Liver (tissue), 8 donors: ENCODE measurements at regions not wholly inside any gene's neighbourhood (a gene's known extent, or its start where the extent isn't known, plus 50 kb on each side); places are given as distances from the start of the nearest gene placed in this dataset.

ENCODE experiments used
- DNase-seq: peaks from one replicate; pipeline ENCODE4 v3.0.0-alpha.2; 2017; ENCODE audit warnings: low spot score
- H3K27ac ChIP-seq, 2 donors: one replicate each; pipeline ENCODE4 v1.7.0; 2013; ENCODE audit warnings: inconsistent platforms in 2 of 2, low read length in 2 of 2, control low read depth in 1 of 2, low read depth in 1 of 2, mild to moderate bottlenecking in 1 of 2
- H3K27me3 ChIP-seq, 4 donors: one replicate each; pipeline versions ENCODE4 v1.6.1 to v1.7.0; 2013; ENCODE audit warnings: low read length in 3 of 4, inconsistent platforms in 1 of 4, mild to moderate bottlenecking in 1 of 4, moderate library complexity in 1 of 4; ENCODE audit not compliant: control insufficient read depth in 4 of 4, insufficient read depth in 4 of 4
- H3K36me3 ChIP-seq, 4 donors: one replicate each; pipeline versions ENCODE4 v1.6.1 to v1.7.0; 2013; ENCODE audit warnings: low read length in 3 of 4, mild to moderate bottlenecking in 3 of 4, low read depth in 1 of 4, moderate library complexity in 1 of 4; ENCODE audit not compliant: control insufficient read depth in 4 of 4, insufficient read depth in 3 of 4
- H3K4me1 ChIP-seq, 4 donors: one replicate each; pipeline versions ENCODE4 v1.6.1 to v1.7.0; 2013; ENCODE audit warnings: low read length in 3 of 4, mild to moderate bottlenecking in 3 of 4, moderate library complexity in 1 of 4; ENCODE audit not compliant: control insufficient read depth in 4 of 4, insufficient read depth in 4 of 4
- H3K4me3 ChIP-seq, 3 donors: one replicate each; pipeline versions ENCODE4 v1.6.1 to v1.7.0; 2013; ENCODE audit warnings: low read length in 3 of 3, control low read depth in 1 of 3, low read depth in 1 of 3, mild to moderate bottlenecking in 1 of 3
- H3K9ac ChIP-seq, 2 donors: one replicate each; pipeline ENCODE4 v1.7.0; 2013; ENCODE audit warnings: low read length in 2 of 2, mild to moderate bottlenecking in 2 of 2, moderate library complexity in 2 of 2, control low read depth in 1 of 2, low read depth in 1 of 2
- H3K9me3 ChIP-seq, 4 donors: one replicate each; pipeline versions ENCODE4 v1.6.1 to v1.7.0; 2013; ENCODE audit warnings: low read length in 3 of 4; ENCODE audit not compliant: control insufficient read depth in 4 of 4
- CTCF ChIP-seq: fragments of 150-350 bp; IDR thresholded peaks from 2 replicates; pipeline ENCODE4 v1.5.1; 2017; ENCODE audit warnings: improper control_type of control experiment, low read depth, low read length; ENCODE audit not compliant: missing input control
- EGR1 ChIP-seq, 2 donors: IDR thresholded peaks; 2 replicates each; pipeline ENCODE4 v1.6.1; 2016 to 2018; ENCODE audit warnings: antibody characterized with exemption in 2 of 2, low read depth in 2 of 2
- FOXA2 ChIP-seq: IDR thresholded peaks from 2 replicates; pipeline ENCODE4 v1.6.1; 2016; ENCODE audit warnings: antibody characterized with exemption
- HNF4A ChIP-seq, 2 donors: conservative IDR thresholded peaks; 2 replicates each; pipeline ENCODE4 v1.6.1; 2016; ENCODE audit warnings: antibody characterized with exemption in 2 of 2, mild to moderate bottlenecking in 2 of 2
- HNF4G ChIP-seq: IDR thresholded peaks from 2 replicates; pipeline ENCODE4 v1.6.1; 2016; ENCODE audit warnings: antibody characterized with exemption
- JUND ChIP-seq, 2 donors: IDR thresholded peaks; 2 replicates each; pipeline ENCODE4 v1.6.1; 2016; ENCODE audit warnings: antibody characterized with exemption in 2 of 2
- MAX ChIP-seq: IDR thresholded peaks from 2 replicates; pipeline ENCODE4 v1.6.1; 2016; ENCODE audit warnings: antibody characterized with exemption
- NR2F2 ChIP-seq: IDR thresholded peaks from 2 replicates; pipeline ENCODE4 v1.6.1; 2016; ENCODE audit warnings: antibody characterized with exemption
- RAD21 ChIP-seq, 2 donors: IDR thresholded peaks; 2 replicates each; pipeline ENCODE4 v1.6.1; 2016; ENCODE audit warnings: antibody characterized with exemption in 2 of 2, mild to moderate bottlenecking in 2 of 2
- RXRA ChIP-seq, 2 donors: IDR thresholded peaks; 2 replicates each; pipeline ENCODE4 v1.6.1; 2017 to 2018; ENCODE audit warnings: antibody characterized with exemption in 2 of 2, mild to moderate bottlenecking in 1 of 2
- SP1 ChIP-seq: IDR thresholded peaks from 2 replicates; pipeline ENCODE4 v1.6.1; 2018; ENCODE audit warnings: antibody characterized with exemption, mild to moderate bottlenecking
- TAF1 ChIP-seq: conservative IDR thresholded peaks from 2 replicates; pipeline ENCODE4 v1.6.1; 2016; ENCODE audit warnings: antibody characterized with exemption, mild to moderate bottlenecking
- YY1 ChIP-seq: IDR thresholded peaks from 2 replicates; pipeline ENCODE4 v1.6.1; 2016; ENCODE audit warnings: antibody characterized with exemption, mild to moderate bottlenecking
- WGBS: extraction: QIAGEN DNeasy Blood & Tissue Kit; methylation state at CpG from one replicate; pipeline ENCODE4 v1.1.7; 2013; 5-methylcytosine and 5-hydroxymethylcytosine counted together
- TF ChIP-seq, protein P1 (sequence below): IDR thresholded peaks from 2 replicates; pipeline ENCODE4 v1.6.1; 2016; ENCODE audit warnings: antibody characterized with exemption
- TF ChIP-seq, protein P2 (sequence below): IDR thresholded peaks from 2 replicates; pipeline ENCODE4 v1.6.1; 2016; ENCODE audit warnings: antibody characterized with exemption
- donor health status: healthy.
- donor health status: healthy.
- donor health status: healthy.
- donor health status: healthy.
- donor health status: healthy.

GRCh38 chr6:74720923-74721322 is 484.9 kb downstream of the COL12A1 start:
- Histone ChIP-seq H3K27me3 (no peaks in the 10 kb centered on the region), H3K4me3 (no peak overlapping the region), H3K9ac (no peak overlapping the region), H3K36me3 (no peaks in the 10 kb centered on the region), H3K4me1 (no peaks in the 10 kb centered on the region), H3K9me3 (no peaks in the 10 kb centered on the region), H3K27ac (no peak overlapping the region)
- no peak for DNase-seq
- TF ChIP-seq SP1 (no peak), JUND (IDR thresholded peaks at IDR 0.05) (no peak), TAF1 (no peak)
- WGBS, result 88% methylated on average over 1 of the region's 1 CpG

DNA sequence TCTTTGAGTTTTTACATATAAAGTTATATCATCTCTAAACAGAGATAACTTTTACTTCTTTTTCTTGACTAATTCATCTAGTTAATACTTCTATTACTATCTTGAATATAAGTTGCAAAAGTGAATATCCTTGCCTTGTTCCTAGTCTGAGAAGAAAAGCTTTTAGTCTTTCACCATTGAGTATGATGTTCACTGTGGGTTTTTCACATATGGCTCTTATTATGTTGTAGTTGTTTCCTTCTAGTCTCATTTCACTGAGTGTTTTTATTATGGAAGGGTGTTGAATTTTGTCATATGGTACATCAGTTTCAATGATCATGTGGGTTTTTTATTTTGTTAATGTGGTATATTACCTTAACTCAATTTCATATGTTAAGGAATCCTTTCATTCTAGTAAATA is 488.3 kb downstream of the COL12A1 start:
- Histone ChIP-seq H3K27me3 (no peaks in the 10 kb centered on the region), H3K27ac (no peak overlapping the region), H3K9ac (no peak overlapping the region), H3K9me3 (no peaks in the 10 kb centered on the region), H3K4me1 (no peaks in the 10 kb centered on the region), H3K4me3 (no peak overlapping the region), H3K36me3 (no peaks in the 10 kb centered on the region)
- no peak for DNase-seq
- no peak for TF ChIP-seq RAD21 (IDR thresholded peaks at IDR 0.05)
- TF ChIP-seq, protein P1, sequence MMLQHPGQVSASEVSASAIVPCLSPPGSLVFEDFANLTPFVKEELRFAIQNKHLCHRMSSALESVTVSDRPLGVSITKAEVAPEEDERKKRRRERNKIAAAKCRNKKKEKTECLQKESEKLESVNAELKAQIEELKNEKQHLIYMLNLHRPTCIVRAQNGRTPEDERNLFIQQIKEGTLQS, result no peak
- TF ChIP-seq MAX, result no peak
- TF ChIP-seq FOXA2, result no peak
- TF ChIP-seq YY1, result no peak
- TF ChIP-seq NR2F2, result no peak
- TF ChIP-seq HNF4G, result no peak
- no peak for TF ChIP-seq CTCF
- no peak for TF ChIP-seq EGR1 (IDR thresholded peaks at IDR 0.05; ENCODE audit: low read depth in 2 of 2)
- TF ChIP-seq, protein P2, sequence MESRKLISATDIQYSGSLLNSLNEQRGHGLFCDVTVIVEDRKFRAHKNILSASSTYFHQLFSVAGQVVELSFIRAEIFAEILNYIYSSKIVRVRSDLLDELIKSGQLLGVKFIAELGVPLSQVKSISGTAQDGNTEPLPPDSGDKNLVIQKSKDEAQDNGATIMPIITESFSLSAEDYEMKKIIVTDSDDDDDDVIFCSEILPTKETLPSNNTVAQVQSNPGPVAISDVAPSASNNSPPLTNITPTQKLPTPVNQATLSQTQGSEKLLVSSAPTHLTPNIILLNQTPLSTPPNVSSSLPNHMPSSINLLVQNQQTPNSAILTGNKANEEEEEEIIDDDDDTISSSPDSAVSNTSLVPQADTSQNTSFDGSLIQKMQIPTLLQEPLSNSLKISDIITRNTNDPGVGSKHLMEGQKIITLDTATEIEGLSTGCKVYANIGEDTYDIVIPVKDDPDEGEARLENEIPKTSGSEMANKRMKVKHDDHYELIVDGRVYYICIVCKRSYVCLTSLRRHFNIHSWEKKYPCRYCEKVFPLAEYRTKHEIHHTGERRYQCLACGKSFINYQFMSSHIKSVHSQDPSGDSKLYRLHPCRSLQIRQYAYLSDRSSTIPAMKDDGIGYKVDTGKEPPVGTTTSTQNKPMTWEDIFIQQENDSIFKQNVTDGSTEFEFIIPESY, result no peak
- no peak for TF ChIP-seq RXRA (IDR thresholded peaks at IDR 0.05)
- TF ChIP-seq HNF4A (conservative IDR thresholded peaks at IDR 0.05), result no peak
- TF ChIP-seq TAF1, result no peak
- no peak for TF ChIP-seq JUND (IDR thresholded peaks at IDR 0.05)

DNA sequence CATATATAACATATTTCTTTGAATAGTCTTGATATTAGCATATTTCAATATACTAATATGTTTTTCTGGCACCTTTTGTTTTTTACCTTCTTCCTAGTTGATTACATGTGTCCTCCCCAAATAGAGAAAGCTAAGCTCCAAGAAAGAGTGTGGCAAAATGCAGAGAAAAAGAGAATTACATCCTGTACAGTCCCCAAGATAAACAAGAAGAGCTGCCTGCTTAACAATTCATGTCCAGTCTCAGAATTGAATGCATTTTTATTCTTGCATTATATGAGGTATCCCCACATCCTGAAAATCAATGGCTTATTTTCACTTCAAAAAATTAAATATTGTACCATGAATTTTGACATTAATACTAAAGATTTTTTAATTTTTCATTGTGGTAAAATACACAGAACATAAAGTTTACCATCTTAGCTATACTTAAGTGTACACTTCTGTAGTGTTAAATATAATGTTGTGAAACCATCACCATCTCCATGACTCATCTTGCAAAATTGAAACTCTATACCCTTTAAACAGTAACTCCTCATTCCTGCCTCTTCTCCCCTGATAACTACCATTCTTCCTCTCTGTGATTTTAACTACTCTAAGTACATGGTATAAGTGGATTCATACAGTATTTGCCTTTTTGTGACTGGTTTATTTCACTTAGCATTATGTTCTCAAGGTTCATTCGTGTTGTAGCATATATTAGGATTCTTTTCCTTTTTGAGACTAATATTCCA is 490.3 kb downstream of the COL12A1 start:
- Histone ChIP-seq H3K9ac (no peak overlapping the region), H3K4me1 (no peaks in the 10 kb centered on the region), H3K9me3 (no peaks in the 10 kb centered on the region), H3K27me3 (no peaks in the 10 kb centered on the region), H3K36me3 (no peaks in the 10 kb centered on the region), H3K27ac (no peak overlapping the region), H3K4me3 (no peak overlapping the region)
- no peak for DNase-seq
- 46% methylated on average over 1 of the region's 1 CpG for WGBS
- TF ChIP-seq TAF1 (no peak), CTCF (no peak), HNF4G (no peak), YY1 (no peak)
- TF ChIP-seq, protein P2, result no peak
